ENCODE measurements at regions not wholly inside any gene's neighbourhood (a gene's known extent, or its start where the extent isn't known, plus 50 kb on each side); places are given as distances from the start of the nearest gene placed in this dataset.

DNA sequence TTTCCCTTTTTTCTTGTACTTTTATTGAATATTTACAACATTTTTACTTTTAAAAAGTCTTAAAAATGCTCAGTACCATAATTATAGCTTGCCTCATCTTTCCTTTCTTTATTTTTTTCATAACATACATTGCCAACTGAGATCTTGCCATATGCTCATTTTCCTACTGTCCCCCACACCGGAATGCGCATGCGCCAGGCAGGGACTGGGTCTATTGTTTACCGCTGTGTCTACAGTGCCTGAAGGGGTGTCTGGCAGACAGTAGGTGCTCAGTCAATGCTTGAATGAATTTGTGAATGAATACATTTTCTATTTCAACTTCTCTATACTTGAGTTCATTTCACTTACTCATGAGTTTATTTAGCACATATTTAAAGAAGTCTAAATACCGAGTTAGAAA lies 158.0 kb downstream of the CYP26B1 start:
- H3K27ac ChIP-seq (ENCODE audit: low read depth in 2 of 2, low read length in 1 of 2), result no peak overlapping the region

DNA sequence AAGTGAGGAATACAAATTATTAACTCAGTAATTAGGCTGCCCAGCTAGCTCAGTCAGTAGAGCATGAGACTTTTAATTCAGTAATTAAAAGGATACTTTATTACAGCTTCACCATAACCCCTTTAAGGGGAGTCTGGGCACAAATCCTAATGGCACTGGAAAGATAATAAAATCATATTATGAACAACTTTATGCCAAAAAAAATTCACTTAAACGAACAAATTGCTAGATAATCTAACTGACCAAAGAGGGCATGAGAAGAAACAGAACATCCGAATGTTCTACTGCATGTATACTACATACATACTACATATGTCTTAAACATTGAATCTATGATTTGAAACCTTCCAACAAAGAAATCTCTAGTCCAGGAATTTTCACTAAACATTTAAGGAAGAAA lies 159.5 kb downstream of the CYP26B1 start:
- WGBS (ENCODE audit: low lambda C conversion rate), result 12% methylated on average over 2 of the region's 2 CpGs

More for the DNA sequence above, 158.0 kb downstream of the CYP26B1 start:
- DNase-seq, result peak; percentile 44
- Histone ChIP-seq H3K27me3 (ENCODE audit: insufficient read depth) (no peaks in the 10 kb centered on the region; the same call in 1 of the 2 replicates), H3K4me3 (ENCODE audit: low read depth in 2 of 2, low read length in 1 of 2) (no peak overlapping the region), H3K36me3 (replicated peaks in 1 of 2; ENCODE audit: control insufficient read depth in 1 of 2, insufficient read depth in 2 of 2, low read length in 1 of 2) (no peaks in the 10 kb centered on the region), H3K4me1 (ENCODE audit: control insufficient read depth in 1 of 2, insufficient read depth in 2 of 2, low read depth in 1 of 2, low read length in 1 of 2) (peaks cover 0 to 2% of the 10 kb centered on the region in 2 experiments; a peak in 2 of 4 replicates), H3K9ac (no peak overlapping the region), H2AFZ (ENCODE audit: low read depth) (no peak overlapping the region), H3K79me2 (ENCODE audit: insufficient read depth) (no peaks in the 10 kb centered on the region), H4K20me1 (ENCODE audit: insufficient read depth) (no peaks in the 10 kb centered on the region), H3K9me2 (no peaks in the 10 kb centered on the region), H3K9me3 (no peaks in the 10 kb centered on the region), H3K4me2 (no peak overlapping the region), H3F3A (replicated peaks; ENCODE audit: insufficient read depth) (no peaks in the 10 kb centered on the region)
- POLR2A ChIA-PET, result no interaction called here
- TF ChIP-seq NRF1 (IDR thresholded peaks at IDR 0.05; ENCODE audit: low read depth, low read length), result peak; percentile 36; the same call in 1 of the 2 replicates
- TF ChIP-seq, protein P1, sequence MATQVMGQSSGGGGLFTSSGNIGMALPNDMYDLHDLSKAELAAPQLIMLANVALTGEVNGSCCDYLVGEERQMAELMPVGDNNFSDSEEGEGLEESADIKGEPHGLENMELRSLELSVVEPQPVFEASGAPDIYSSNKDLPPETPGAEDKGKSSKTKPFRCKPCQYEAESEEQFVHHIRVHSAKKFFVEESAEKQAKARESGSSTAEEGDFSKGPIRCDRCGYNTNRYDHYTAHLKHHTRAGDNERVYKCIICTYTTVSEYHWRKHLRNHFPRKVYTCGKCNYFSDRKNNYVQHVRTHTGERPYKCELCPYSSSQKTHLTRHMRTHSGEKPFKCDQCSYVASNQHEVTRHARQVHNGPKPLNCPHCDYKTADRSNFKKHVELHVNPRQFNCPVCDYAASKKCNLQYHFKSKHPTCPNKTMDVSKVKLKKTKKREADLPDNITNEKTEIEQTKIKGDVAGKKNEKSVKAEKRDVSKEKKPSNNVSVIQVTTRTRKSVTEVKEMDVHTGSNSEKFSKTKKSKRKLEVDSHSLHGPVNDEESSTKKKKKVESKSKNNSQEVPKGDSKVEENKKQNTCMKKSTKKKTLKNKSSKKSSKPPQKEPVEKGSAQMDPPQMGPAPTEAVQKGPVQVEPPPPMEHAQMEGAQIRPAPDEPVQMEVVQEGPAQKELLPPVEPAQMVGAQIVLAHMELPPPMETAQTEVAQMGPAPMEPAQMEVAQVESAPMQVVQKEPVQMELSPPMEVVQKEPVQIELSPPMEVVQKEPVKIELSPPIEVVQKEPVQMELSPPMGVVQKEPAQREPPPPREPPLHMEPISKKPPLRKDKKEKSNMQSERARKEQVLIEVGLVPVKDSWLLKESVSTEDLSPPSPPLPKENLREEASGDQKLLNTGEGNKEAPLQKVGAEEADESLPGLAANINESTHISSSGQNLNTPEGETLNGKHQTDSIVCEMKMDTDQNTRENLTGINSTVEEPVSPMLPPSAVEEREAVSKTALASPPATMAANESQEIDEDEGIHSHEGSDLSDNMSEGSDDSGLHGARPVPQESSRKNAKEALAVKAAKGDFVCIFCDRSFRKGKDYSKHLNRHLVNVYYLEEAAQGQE (IDR thresholded peaks at IDR 0.05; ENCODE audit: low read depth, low read length), result no peak
- no peak for TF ChIP-seq RAD21 (IDR thresholded peaks at IDR 0.05; ENCODE audit: low read length)
- WGBS (ENCODE audit: low lambda C conversion rate), result 38% methylated on average over 5 of the region's 5 CpGs
- CTCF ChIA-PET, result interaction anchor here (1.4 to 2.0 kb wide), 3 partner anchors 66 to 443 kb away, joined by 3 to 10 read pairs (median 5); no protein-coding TSS in a partner anchor

More for the DNA sequence above, 159.5 kb downstream of the CYP26B1 start:
- peak; percentile 44 for DNase-seq
- H3K9me3 ChIP-seq, result no peaks in the 10 kb centered on the region
- H3K79me2 ChIP-seq (ENCODE audit: insufficient read depth), result no peaks in the 10 kb centered on the region
- no peak overlapping the region for H3K27ac ChIP-seq (ENCODE audit: low read depth in 2 of 2, low read length in 1 of 2)
- POLR2A ChIA-PET, result no interaction called here
- TF ChIP-seq, protein P2, sequence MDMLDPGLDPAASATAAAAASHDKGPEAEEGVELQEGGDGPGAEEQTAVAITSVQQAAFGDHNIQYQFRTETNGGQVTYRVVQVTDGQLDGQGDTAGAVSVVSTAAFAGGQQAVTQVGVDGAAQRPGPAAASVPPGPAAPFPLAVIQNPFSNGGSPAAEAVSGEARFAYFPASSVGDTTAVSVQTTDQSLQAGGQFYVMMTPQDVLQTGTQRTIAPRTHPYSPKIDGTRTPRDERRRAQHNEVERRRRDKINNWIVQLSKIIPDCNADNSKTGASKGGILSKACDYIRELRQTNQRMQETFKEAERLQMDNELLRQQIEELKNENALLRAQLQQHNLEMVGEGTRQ (IDR thresholded peaks at IDR 0.05; ENCODE audit: borderline replicate concordance, low read depth, low read length), result no peak
- TF ChIP-seq RFX5 (IDR thresholded peaks at IDR 0.05; ENCODE audit: low read length) (no peak), FOXJ3 (CRISPR knock-in tag; IDR thresholded peaks at IDR 0.05) (0 out of 2 replicates have a peak, but pooled peaks have one; percentile 29), CHD2 (IDR thresholded peaks at IDR 0.05; ENCODE audit: low read length, partially characterized antibody) (peak; percentile 44), RXRA (IDR thresholded peaks at IDR 0.05; ENCODE audit: borderline replicate concordance, low read depth) (no peak), TCF12 (IDR thresholded peaks at IDR 0.05) (no peak; the same call in 1 of the 2 replicates), YY1 (IDR thresholded peaks at IDR 0.05; ENCODE audit: low read depth) (no peak), TEAD4 (IDR thresholded peaks at IDR 0.05; ENCODE audit: borderline replicate concordance, insufficient read depth) (0 out of 2 replicates have a peak, but pooled peaks have one; percentile 35), GATA2 (CRISPR knock-in tag; IDR thresholded peaks at IDR 0.05) (peak; percentile 86), RCOR1 (IDR thresholded peaks at IDR 0.05; ENCODE audit: low read length) (peak; percentile 90), EP300 (IDR thresholded peaks at IDR 0.05; ENCODE audit: borderline replicate concordance in 1 of 2, low read depth in 1 of 2, low read length in 1 of 2) (peak in 1 of 2 experiments; percentile 87; a peak in 2 of 4 replicates)
- TF ChIP-seq, protein P3, sequence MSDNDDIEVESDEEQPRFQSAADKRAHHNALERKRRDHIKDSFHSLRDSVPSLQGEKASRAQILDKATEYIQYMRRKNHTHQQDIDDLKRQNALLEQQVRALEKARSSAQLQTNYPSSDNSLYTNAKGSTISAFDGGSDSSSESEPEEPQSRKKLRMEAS (IDR thresholded peaks at IDR 0.05; ENCODE audit: low read depth), result no peak
- H3K4me1 ChIP-seq (ENCODE audit: control insufficient read depth in 1 of 2, insufficient read depth in 2 of 2, low read depth in 1 of 2, low read length in 1 of 2), result peaks cover 0 to 2% of the 10 kb centered on the region in 2 experiments; a peak in 2 of 4 replicates
- no peak overlapping the region for H2AFZ ChIP-seq (ENCODE audit: low read depth)
- no peak overlapping the region for H3K9ac ChIP-seq
- no peak overlapping the region for H3K4me2 ChIP-seq
- H3K27me3 ChIP-seq (ENCODE audit: insufficient read depth), result no peaks in the 10 kb centered on the region; the same call in 1 of the 2 replicates
- no peaks in the 10 kb centered on the region for H3F3A ChIP-seq (replicated peaks; ENCODE audit: insufficient read depth)
- no peaks in the 10 kb centered on the region for H4K20me1 ChIP-seq (ENCODE audit: insufficient read depth)
- H3K9me2 ChIP-seq, result no peaks in the 10 kb centered on the region
- no peak overlapping the region for H3K4me3 ChIP-seq (ENCODE audit: low read depth in 2 of 2, low read length in 1 of 2)
- H3K36me3 ChIP-seq (replicated peaks in 1 of 2; ENCODE audit: control insufficient read depth in 1 of 2, insufficient read depth in 2 of 2, low read length in 1 of 2), result no peaks in the 10 kb centered on the region
- CTCF ChIA-PET, result interaction anchor here (1.5 kb wide), 1 partner anchor 64 kb away, joined by 7 read pairs; no protein-coding TSS in a partner anchor

Data from SK-N-SH (cell line).